HepG2 (cell line): ENCODE measurements at regions not wholly inside any gene's neighbourhood (a gene's known extent, or its start where the extent isn't known, plus 50 kb on each side); places are given as distances from the start of the nearest gene placed in this dataset.

Experiments
- ELF1 ChIP-seq: sonication (generic); formaldehyde crosslinking; IDR thresholded peaks from 2 replicates; pipeline ENCODE4 v1.4.0; 2020; ENCODE audit warnings: missing genetic modification reagents
- GABPA ChIP-seq, 2 experiments: IDR thresholded peaks; 2 replicates each; pipeline ENCODE4 v1.6.1; 2011 to 2016; ENCODE audit warnings: low read depth in 2 of 2, low read length in 1 of 2, missing biosample characterization in 1 of 2, missing genetic modification characterization in 1 of 2
- HNRNPK ChIP-seq: fragments of 200-400 bp; formaldehyde crosslinking; IDR thresholded peaks from 2 replicates; pipeline ENCODE4 v1.6.1; 2018; ENCODE audit warnings: low read length, low read depth, moderate library complexity, mild to moderate bottlenecking; ENCODE audit not compliant: poor library complexity, severe bottlenecking
- MTA3 ChIP-seq: sonication (generic); formaldehyde crosslinking; IDR thresholded peaks from 2 replicates; pipeline ENCODE4 v1.4.0; 2020; ENCODE audit warnings: missing genetic modification reagents
- RELA ChIP-seq: sonication (generic); formaldehyde crosslinking; IDR thresholded peaks from 2 replicates; pipeline ENCODE4 v1.4.0; 2020; ENCODE audit warnings: missing genetic modification reagents
- SP1 ChIP-seq, 2 experiments: fragments of 450-650 bp in 1 of 2; sonication (generic) in 1 of 2; formaldehyde crosslinking in 1 of 2; IDR thresholded peaks; 2 replicates each; pipeline versions ENCODE4 v1.4.0 to v1.6.1; 2016 to 2020; ENCODE audit warnings: missing genetic modification reagents in 1 of 2
- TBX2 ChIP-seq: sonication (generic); formaldehyde crosslinking; IDR thresholded peaks from 2 replicates; pipeline ENCODE4 v1.5.0; 2020; ENCODE audit warnings: missing genetic modification reagents, mild to moderate bottlenecking, borderline replicate concordance
- THAP11 ChIP-seq: IDR thresholded peaks from 2 replicates; pipeline ENCODE4 v1.6.1; 2016; ENCODE audit warnings: missing biosample characterization, missing genetic modification reagents
- ZNF274 ChIP-seq: sonication (generic); formaldehyde crosslinking; IDR thresholded peaks from 2 replicates; pipeline ENCODE4 v1.5.1; 2020; ENCODE audit warnings: mild to moderate bottlenecking, missing genetic modification reagents
- TF ChIP-seq, protein P1 (sequence below): IDR thresholded peaks from 2 replicates; pipeline ENCODE4 v1.6.1; 2016; ENCODE audit warnings: low read depth, control low read depth
- TF ChIP-seq, protein P2 (sequence below): sonication (generic); formaldehyde crosslinking; IDR thresholded peaks from 2 replicates; pipeline ENCODE4 v1.9.0; 2021; ENCODE audit warnings: missing genetic modification reagents, borderline replicate concordance
- TF ChIP-seq, protein P3 (sequence below): sonication (generic); formaldehyde crosslinking; IDR thresholded peaks from 2 replicates; pipeline ENCODE4 v1.5.0; 2020; ENCODE audit warnings: mild to moderate bottlenecking, missing genetic modification reagents, moderate library complexity

DNA sequence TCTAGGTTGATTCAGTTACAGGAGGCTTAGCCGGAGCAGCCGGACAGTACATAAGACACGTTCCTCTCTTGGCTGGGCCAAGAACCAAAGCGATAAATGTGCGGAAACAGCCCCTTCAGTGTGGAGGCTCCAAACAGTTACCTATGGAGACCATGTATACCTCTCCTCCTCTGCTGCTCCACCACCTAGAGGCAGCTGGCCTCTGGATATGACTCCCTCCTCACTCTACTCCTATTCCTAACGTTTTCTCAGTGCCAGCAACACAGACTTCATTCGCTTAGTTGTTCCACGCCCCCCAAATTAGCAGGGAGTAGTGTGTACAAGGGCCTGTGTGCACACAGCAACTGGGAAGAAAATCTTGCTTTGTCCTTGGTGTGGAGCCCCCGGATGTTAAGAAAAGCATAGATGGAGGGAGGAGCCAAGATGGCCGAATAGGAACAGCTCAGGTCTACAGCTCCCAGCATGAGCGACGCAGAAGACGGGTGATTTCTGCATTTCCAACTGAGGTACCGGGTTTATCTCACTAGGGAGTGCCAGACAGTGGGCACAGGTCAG, 362.3 kb upstream of the KIRREL3 start:
- TF ChIP-seq RELA (CRISPR knock-in tag) (no peak), THAP11 (CRISPR knock-in tag) (no peak), ELF1 (CRISPR knock-in tag) (no peak), TBX2 (CRISPR knock-in tag) (no peak), MTA3 (no peak), SP1 (IDR thresholded peaks at IDR 0.05) (no peak), SP1 (CRISPR knock-in tag; IDR thresholded peaks at IDR 0.05) (no peak), HNRNPK (no peak), GABPA (IDR thresholded peaks at IDR 0.05; ENCODE audit: low read depth, low read length) (no peak), GABPA (CRISPR knock-in tag; IDR thresholded peaks at IDR 0.05; ENCODE audit: low read depth) (no peak), ZNF274 (CRISPR knock-in tag) (no peak)
- TF ChIP-seq, protein P1, sequence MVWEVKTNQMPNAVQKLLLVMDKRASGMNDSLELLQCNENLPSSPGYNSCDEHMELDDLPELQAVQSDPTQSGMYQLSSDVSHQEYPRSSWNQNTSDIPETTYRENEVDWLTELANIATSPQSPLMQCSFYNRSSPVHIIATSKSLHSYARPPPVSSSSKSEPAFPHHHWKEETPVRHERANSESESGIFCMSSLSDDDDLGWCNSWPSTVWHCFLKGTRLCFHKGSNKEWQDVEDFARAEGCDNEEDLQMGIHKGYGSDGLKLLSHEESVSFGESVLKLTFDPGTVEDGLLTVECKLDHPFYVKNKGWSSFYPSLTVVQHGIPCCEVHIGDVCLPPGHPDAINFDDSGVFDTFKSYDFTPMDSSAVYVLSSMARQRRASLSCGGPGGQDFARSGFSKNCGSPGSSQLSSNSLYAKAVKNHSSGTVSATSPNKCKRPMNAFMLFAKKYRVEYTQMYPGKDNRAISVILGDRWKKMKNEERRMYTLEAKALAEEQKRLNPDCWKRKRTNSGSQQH (CRISPR knock-in tag): no peak
- TF ChIP-seq, protein P2, sequence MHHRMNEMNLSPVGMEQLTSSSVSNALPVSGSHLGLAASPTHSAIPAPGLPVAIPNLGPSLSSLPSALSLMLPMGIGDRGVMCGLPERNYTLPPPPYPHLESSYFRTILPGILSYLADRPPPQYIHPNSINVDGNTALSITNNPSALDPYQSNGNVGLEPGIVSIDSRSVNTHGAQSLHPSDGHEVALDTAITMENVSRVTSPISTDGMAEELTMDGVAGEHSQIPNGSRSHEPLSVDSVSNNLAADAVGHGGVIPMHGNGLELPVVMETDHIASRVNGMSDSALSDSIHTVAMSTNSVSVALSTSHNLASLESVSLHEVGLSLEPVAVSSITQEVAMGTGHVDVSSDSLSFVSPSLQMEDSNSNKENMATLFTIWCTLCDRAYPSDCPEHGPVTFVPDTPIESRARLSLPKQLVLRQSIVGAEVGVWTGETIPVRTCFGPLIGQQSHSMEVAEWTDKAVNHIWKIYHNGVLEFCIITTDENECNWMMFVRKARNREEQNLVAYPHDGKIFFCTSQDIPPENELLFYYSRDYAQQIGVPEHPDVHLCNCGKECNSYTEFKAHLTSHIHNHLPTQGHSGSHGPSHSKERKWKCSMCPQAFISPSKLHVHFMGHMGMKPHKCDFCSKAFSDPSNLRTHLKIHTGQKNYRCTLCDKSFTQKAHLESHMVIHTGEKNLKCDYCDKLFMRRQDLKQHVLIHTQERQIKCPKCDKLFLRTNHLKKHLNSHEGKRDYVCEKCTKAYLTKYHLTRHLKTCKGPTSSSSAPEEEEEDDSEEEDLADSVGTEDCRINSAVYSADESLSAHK (CRISPR knock-in tag): no peak
- TF ChIP-seq, protein P3, sequence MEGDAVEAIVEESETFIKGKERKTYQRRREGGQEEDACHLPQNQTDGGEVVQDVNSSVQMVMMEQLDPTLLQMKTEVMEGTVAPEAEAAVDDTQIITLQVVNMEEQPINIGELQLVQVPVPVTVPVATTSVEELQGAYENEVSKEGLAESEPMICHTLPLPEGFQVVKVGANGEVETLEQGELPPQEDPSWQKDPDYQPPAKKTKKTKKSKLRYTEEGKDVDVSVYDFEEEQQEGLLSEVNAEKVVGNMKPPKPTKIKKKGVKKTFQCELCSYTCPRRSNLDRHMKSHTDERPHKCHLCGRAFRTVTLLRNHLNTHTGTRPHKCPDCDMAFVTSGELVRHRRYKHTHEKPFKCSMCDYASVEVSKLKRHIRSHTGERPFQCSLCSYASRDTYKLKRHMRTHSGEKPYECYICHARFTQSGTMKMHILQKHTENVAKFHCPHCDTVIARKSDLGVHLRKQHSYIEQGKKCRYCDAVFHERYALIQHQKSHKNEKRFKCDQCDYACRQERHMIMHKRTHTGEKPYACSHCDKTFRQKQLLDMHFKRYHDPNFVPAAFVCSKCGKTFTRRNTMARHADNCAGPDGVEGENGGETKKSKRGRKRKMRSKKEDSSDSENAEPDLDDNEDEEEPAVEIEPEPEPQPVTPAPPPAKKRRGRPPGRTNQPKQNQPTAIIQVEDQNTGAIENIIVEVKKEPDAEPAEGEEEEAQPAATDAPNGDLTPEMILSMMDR (CRISPR knock-in tag): no peak
